GM19351 (cell line): ENCODE measurements at regions not wholly inside any gene's neighbourhood (a gene's known extent, or its start where the extent isn't known, plus 50 kb on each side); places are given as distances from the start of the nearest gene placed in this dataset.
"Not testable (repeated sequence)": the region's sequence is repeated elsewhere in the genome, so short reads cannot be mapped to it uniquely, and the experiment has no call there.

Source experiments
- ATAC-seq: cut with Tn5 transposase; IDR thresholded peaks from one replicate; pipeline ENCODE4 v1.9.1; 2021; ENCODE audit warnings: mild to moderate bottlenecking, moderate library complexity; ENCODE audit not compliant: unreplicated experiment

- ATAC-seq, result no peak
Observed at GRCh38 chr9:86997156-86997555, 49.9 kb upstream of the GAS1 start.

GRCh38 chr9:86997951-86998350, 50.6 kb upstream of the GAS1 start:
- no peak for ATAC-seq

- ATAC-seq, result no peak
Observed at GRCh38 chr9:87002517-87002916, 55.2 kb upstream of the GAS1 start.

- ATAC-seq, result no peak
Observed at GRCh38 chr9:87004016-87004415, 56.7 kb upstream of the GAS1 start.

- ATAC-seq, result no peak
Observed at GRCh38 chr9:87006956-87007355, 59.6 kb upstream of the GAS1 start.

- ATAC-seq, result no peak
Observed at GRCh38 chr9:87007711-87008366, 60.5 kb upstream of the GAS1 start.

GRCh38 chr9:87008667-87009066, 61.4 kb upstream of the GAS1 start:
- ATAC-seq, result no peak

- no peak for ATAC-seq
Observed at GRCh38 chr9:87010626-87011025, 63.3 kb upstream of the GAS1 start.

- no peak for ATAC-seq
Observed at GRCh38 chr9:87011551-87011950, 64.2 kb upstream of the GAS1 start.

GRCh38 chr9:87013490-87013889, 66.2 kb upstream of the GAS1 start:
- no peak for ATAC-seq

- ATAC-seq, result no peak
Observed at GRCh38 chr9:87014436-87014835, 67.1 kb upstream of the GAS1 start.

- ATAC-seq, result no peak
Observed at GRCh38 chr9:87016681-87017080, 69.4 kb upstream of the GAS1 start.

GRCh38 chr9:87020169-87020950, 73.1 kb upstream of the GAS1 start:
- no peak for ATAC-seq

- no peak for ATAC-seq
Observed at GRCh38 chr9:87022178-87022577, 74.9 kb upstream of the GAS1 start.

- no peak for ATAC-seq
Observed at GRCh38 chr9:87026204-87026603, 78.9 kb upstream of the GAS1 start.

GRCh38 chr9:87028836-87029235, 81.5 kb upstream of the GAS1 start:
- ATAC-seq, result not testable (repeated sequence)

- no peak for ATAC-seq
Observed at GRCh38 chr9:87029905-87030304, 82.6 kb upstream of the GAS1 start.

GRCh38 chr9:87034841-87035240, 87.5 kb upstream of the GAS1 start:
- no peak for ATAC-seq

GRCh38 chr9:87035879-87036278, 88.6 kb upstream of the GAS1 start:
- no peak for ATAC-seq

GRCh38 chr9:87036506-87036905, 89.2 kb upstream of the GAS1 start:
- no peak for ATAC-seq

GRCh38 chr9:87039809-87040392, 92.6 kb upstream of the GAS1 start:
- no peak for ATAC-seq

- no peak for ATAC-seq
Observed at GRCh38 chr9:87040410-87041009, 93.2 kb upstream of the GAS1 start.
